ENCODE measurements at regions not wholly inside any gene's neighbourhood (a gene's known extent, or its start where the extent isn't known, plus 50 kb on each side); places are given as distances from the start of the nearest gene placed in this dataset.

GRCh38 chr21:14609274-14609673, 63.2 kb upstream of the SAMSN1 start:
- Histone ChIP-seq H3K4me1 (ENCODE audit: control insufficient read depth in 1 of 2, insufficient read depth in 2 of 2, low read length in 2 of 2) (no peaks in the 10 kb centered on the region), H3K27ac (ENCODE audit: low read depth, low read length) (no peak overlapping the region), H3K4me3 (ENCODE audit: low read depth in 1 of 2, low read length in 2 of 2) (no peak overlapping the region), H3K9me3 (ENCODE audit: control insufficient read depth in 1 of 2, low read length in 2 of 2) (no peaks in the 10 kb centered on the region), H3K9ac (ENCODE audit: low read depth in 1 of 2, low read length in 2 of 2) (no peak overlapping the region), H3K27me3 (ENCODE audit: control insufficient read depth in 1 of 2, insufficient read depth in 2 of 2, low read length in 2 of 2) (no peaks in the 10 kb centered on the region), H3K36me3 (ENCODE audit: control insufficient read depth in 1 of 2, insufficient read depth in 2 of 2, low read length in 2 of 2) (no peaks in the 10 kb centered on the region)

- no peaks in the 10 kb centered on the region for H3K9me3 ChIP-seq (ENCODE audit: control insufficient read depth in 1 of 2, low read length in 2 of 2)
- no peak overlapping the region for H3K4me3 ChIP-seq (ENCODE audit: low read depth in 1 of 2, low read length in 2 of 2)
- H3K27ac ChIP-seq (ENCODE audit: low read depth, low read length) = no peak overlapping the region
- no peaks in the 10 kb centered on the region for H3K36me3 ChIP-seq (ENCODE audit: control insufficient read depth in 1 of 2, insufficient read depth in 2 of 2, low read length in 2 of 2)
- H3K4me1 ChIP-seq (ENCODE audit: control insufficient read depth in 1 of 2, insufficient read depth in 2 of 2, low read length in 2 of 2) = no peaks in the 10 kb centered on the region
- H3K27me3 ChIP-seq (ENCODE audit: control insufficient read depth in 1 of 2, insufficient read depth in 2 of 2, low read length in 2 of 2) = no peaks in the 10 kb centered on the region
- H3K9ac ChIP-seq (ENCODE audit: low read depth in 1 of 2, low read length in 2 of 2) = no peak overlapping the region
These were observed 61.1 kb upstream of the SAMSN1 start for GRCh38 chr21:14607262-14607661.

- H3K36me3 ChIP-seq (ENCODE audit: control insufficient read depth in 1 of 2, insufficient read depth in 2 of 2, low read length in 2 of 2) = no peaks in the 10 kb centered on the region
- H3K4me3 ChIP-seq (ENCODE audit: low read depth in 1 of 2, low read length in 2 of 2) = no peak overlapping the region
- no peaks in the 10 kb centered on the region for H3K27me3 ChIP-seq (ENCODE audit: control insufficient read depth in 1 of 2, insufficient read depth in 2 of 2, low read length in 2 of 2)
- H3K27ac ChIP-seq (ENCODE audit: low read depth, low read length) = no peak overlapping the region
- H3K9ac ChIP-seq (ENCODE audit: low read depth in 1 of 2, low read length in 2 of 2) = no peak overlapping the region
- no peaks in the 10 kb centered on the region for H3K4me1 ChIP-seq (ENCODE audit: control insufficient read depth in 1 of 2, insufficient read depth in 2 of 2, low read length in 2 of 2)
- H3K9me3 ChIP-seq (ENCODE audit: control insufficient read depth in 1 of 2, low read length in 2 of 2) = no peaks in the 10 kb centered on the region
These were observed 57.1 kb upstream of the SAMSN1 start for GRCh38 chr21:14603202-14603601.

- no peaks in the 10 kb centered on the region for H3K27me3 ChIP-seq (ENCODE audit: control insufficient read depth in 1 of 2, insufficient read depth in 2 of 2, low read length in 2 of 2)
- H3K4me3 ChIP-seq (ENCODE audit: low read depth in 1 of 2, low read length in 2 of 2) = no peak overlapping the region
These were observed 56.4 kb upstream of the SAMSN1 start for GRCh38 chr21:14602382-14602958.

GRCh38 chr21:14600569-14601297, 54.6 kb upstream of the SAMSN1 start:
- H3K27ac ChIP-seq (ENCODE audit: low read depth, low read length) = no peak overlapping the region
- no peaks in the 10 kb centered on the region for H3K4me1 ChIP-seq (ENCODE audit: control insufficient read depth in 1 of 2, insufficient read depth in 2 of 2, low read length in 2 of 2)
- H3K9me3 ChIP-seq (ENCODE audit: control insufficient read depth in 1 of 2, low read length in 2 of 2) = peaks cover 0 to 11% of the 10 kb centered on the region in 2 donors

More at GRCh38 chr21:14602382-14602958, 56.4 kb upstream of the SAMSN1 start:
- H3K27ac ChIP-seq (ENCODE audit: low read depth, low read length) = no peak overlapping the region
- H3K9me3 ChIP-seq (ENCODE audit: control insufficient read depth in 1 of 2, low read length in 2 of 2) = peaks cover 0 to under 1% of the 10 kb centered on the region in 2 donors
- H3K9ac ChIP-seq (ENCODE audit: low read depth in 1 of 2, low read length in 2 of 2) = no peak overlapping the region
- H3K36me3 ChIP-seq (ENCODE audit: control insufficient read depth in 1 of 2, insufficient read depth in 2 of 2, low read length in 2 of 2) = no peaks in the 10 kb centered on the region
- no peaks in the 10 kb centered on the region for H3K4me1 ChIP-seq (ENCODE audit: control insufficient read depth in 1 of 2, insufficient read depth in 2 of 2, low read length in 2 of 2)

GRCh38 chr21:14598065-14598464, 52.0 kb upstream of the SAMSN1 start:
- Histone ChIP-seq H3K27ac (ENCODE audit: low read depth, low read length) (no peak overlapping the region), H3K9me3 (ENCODE audit: control insufficient read depth in 1 of 2, low read length in 2 of 2) (peaks cover 0 to 11% of the 10 kb centered on the region in 2 donors), H3K4me1 (ENCODE audit: control insufficient read depth in 1 of 2, insufficient read depth in 2 of 2, low read length in 2 of 2) (no peaks in the 10 kb centered on the region), H3K36me3 (ENCODE audit: control insufficient read depth in 1 of 2, insufficient read depth in 2 of 2, low read length in 2 of 2) (no peaks in the 10 kb centered on the region), H3K27me3 (ENCODE audit: control insufficient read depth in 1 of 2, insufficient read depth in 2 of 2, low read length in 2 of 2) (no peaks in the 10 kb centered on the region), H3K9ac (ENCODE audit: low read depth in 1 of 2, low read length in 2 of 2) (no peak overlapping the region), H3K4me3 (ENCODE audit: low read depth in 1 of 2, low read length in 2 of 2) (no peak overlapping the region)

More at GRCh38 chr21:14600569-14601297, 54.6 kb upstream of the SAMSN1 start:
- H3K9ac ChIP-seq (ENCODE audit: low read depth in 1 of 2, low read length in 2 of 2) = no peak overlapping the region
- H3K36me3 ChIP-seq (ENCODE audit: control insufficient read depth in 1 of 2, insufficient read depth in 2 of 2, low read length in 2 of 2) = no peaks in the 10 kb centered on the region
- H3K4me3 ChIP-seq (ENCODE audit: low read depth in 1 of 2, low read length in 2 of 2) = no peak overlapping the region
- no peaks in the 10 kb centered on the region for H3K27me3 ChIP-seq (ENCODE audit: control insufficient read depth in 1 of 2, insufficient read depth in 2 of 2, low read length in 2 of 2)

Measured in duodenal mucosa (tissue), 2 donors.